ENCODE measurements at regions not wholly inside any gene's neighbourhood (a gene's known extent, or its start where the extent isn't known, plus 50 kb on each side); places are given as distances from the start of the nearest gene placed in this dataset.

DNA sequence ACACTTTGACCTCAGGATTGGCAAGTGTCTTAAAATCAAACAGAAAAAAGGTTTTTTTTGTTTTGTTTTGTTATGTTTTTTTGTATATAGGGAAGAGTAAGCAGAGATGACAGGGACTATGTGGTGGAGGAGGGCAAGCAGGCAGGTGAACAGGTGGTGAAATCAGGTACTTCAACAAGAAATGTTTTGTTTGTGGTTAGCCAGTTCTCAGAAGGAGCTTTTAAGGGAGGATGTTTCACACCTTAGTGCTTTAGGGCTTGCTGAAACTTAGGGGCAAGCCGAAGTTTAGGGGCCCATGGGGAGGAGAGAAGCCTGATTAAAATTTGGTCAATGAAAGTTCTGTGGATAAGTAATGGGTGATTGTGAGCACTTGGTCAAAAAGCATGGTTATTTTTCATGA is 370.7 kb upstream of the SLCO3A1 start:
- no peaks in the 10 kb centered on the region for H3K27me3 ChIP-seq (ENCODE audit: control insufficient read depth, insufficient read depth, low read length)
- TF ChIP-seq CTCF (conservative IDR thresholded peaks at IDR 0.05 in 1 of 2, IDR thresholded peaks at IDR 0.05 in 1 of 2; ENCODE audit: low read depth in 1 of 2, low read length in 2 of 2) (no peak), EZH2 (IDR thresholded peaks at IDR 0.05; ENCODE audit: low read length, missing control alignments) (no peak)
- no peaks in the 10 kb centered on the region for H3K9me3 ChIP-seq (ENCODE audit: control insufficient read depth, insufficient read depth, low read depth, low read length)
- H3K79me2 ChIP-seq (ENCODE audit: control insufficient read depth, insufficient read depth, low read length), result no peaks in the 10 kb centered on the region
- H2AFZ ChIP-seq (ENCODE audit: low read length), result no peak overlapping the region
- no peak for DNase-seq (ENCODE audit: low read depth in 2 of 2)
- H3K27ac ChIP-seq (ENCODE audit: insufficient read depth, low read length), result no peak overlapping the region
- H3K4me1 ChIP-seq (ENCODE audit: control insufficient read depth, extremely low read depth, insufficient read depth, low read length), result no peaks in the 10 kb centered on the region
- no peaks in the 10 kb centered on the region for H3K36me3 ChIP-seq (ENCODE audit: control insufficient read depth, insufficient read depth, low read length)
- no peak overlapping the region for H3K4me2 ChIP-seq (ENCODE audit: extremely low read depth, insufficient read depth, low read length)
- no peaks in the 10 kb centered on the region for H4K20me1 ChIP-seq (ENCODE audit: control insufficient read depth, extremely low read depth, insufficient read depth, low read length)
- no peak overlapping the region for H3K9ac ChIP-seq (ENCODE audit: insufficient read depth, low read length)
- H3K4me3 ChIP-seq (replicated peaks in 1 of 4; ENCODE audit: control extremely low read depth in 1 of 4, insufficient read depth in 1 of 4, low read depth in 3 of 4, low read length in 4 of 4), result no peak overlapping the region

- Histone ChIP-seq H3K9me3 (ENCODE audit: control insufficient read depth, insufficient read depth, low read depth, low read length) (no peaks in the 10 kb centered on the region), H3K27ac (ENCODE audit: insufficient read depth, low read length) (no peak overlapping the region), H3K4me2 (ENCODE audit: extremely low read depth, insufficient read depth, low read length) (no peak overlapping the region), H2AFZ (ENCODE audit: low read length) (no peak overlapping the region), H3K9ac (ENCODE audit: insufficient read depth, low read length) (no peak overlapping the region), H4K20me1 (ENCODE audit: control insufficient read depth, extremely low read depth, insufficient read depth, low read length) (no peaks in the 10 kb centered on the region), H3K4me1 (ENCODE audit: control insufficient read depth, extremely low read depth, insufficient read depth, low read length) (no peaks in the 10 kb centered on the region), H3K4me3 (replicated peaks in 1 of 4; ENCODE audit: control extremely low read depth in 1 of 4, insufficient read depth in 1 of 4, low read depth in 3 of 4, low read length in 4 of 4) (no peak overlapping the region), H3K36me3 (ENCODE audit: control insufficient read depth, insufficient read depth, low read length) (no peaks in the 10 kb centered on the region), H3K79me2 (ENCODE audit: control insufficient read depth, insufficient read depth, low read length) (no peaks in the 10 kb centered on the region), H3K27me3 (ENCODE audit: control insufficient read depth, insufficient read depth, low read length) (no peaks in the 10 kb centered on the region)
- no peak for DNase-seq (ENCODE audit: low read depth in 2 of 2)
- no peak for TF ChIP-seq EZH2 (IDR thresholded peaks at IDR 0.05; ENCODE audit: low read length, missing control alignments)
- TF ChIP-seq CTCF (conservative IDR thresholded peaks at IDR 0.05 in 1 of 2, IDR thresholded peaks at IDR 0.05 in 1 of 2; ENCODE audit: low read depth in 1 of 2, low read length in 2 of 2), result no peak
Observed at GRCh38 chr15:91484141-91484540, 369.4 kb upstream of the SLCO3A1 start.

DNA sequence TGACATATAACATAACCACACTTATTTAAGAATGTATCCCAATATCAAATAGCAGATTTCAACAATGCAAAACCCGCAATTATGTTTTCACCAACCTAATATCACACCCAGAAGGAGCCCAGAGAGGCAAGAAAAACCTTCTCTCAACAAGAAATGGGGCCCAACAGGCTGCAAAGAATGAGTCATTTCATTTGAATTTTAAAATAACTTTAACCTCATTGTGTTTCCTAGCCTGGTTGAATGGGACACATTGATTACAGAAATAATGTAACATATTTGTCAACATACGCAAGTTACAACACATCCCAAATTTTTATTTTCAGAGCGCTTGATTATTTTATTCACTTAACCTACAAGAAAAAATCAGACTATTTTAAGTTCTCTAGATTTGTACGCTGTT is 365.1 kb upstream of the SLCO3A1 start:
- H3K4me3 ChIP-seq (replicated peaks in 1 of 4; ENCODE audit: control extremely low read depth in 1 of 4, insufficient read depth in 1 of 4, low read depth in 3 of 4, low read length in 4 of 4), result no peak overlapping the region
- no peaks in the 10 kb centered on the region for H4K20me1 ChIP-seq (ENCODE audit: control insufficient read depth, extremely low read depth, insufficient read depth, low read length)
- H3K27me3 ChIP-seq (ENCODE audit: control insufficient read depth, insufficient read depth, low read length), result no peaks in the 10 kb centered on the region
- TF ChIP-seq CTCF (conservative IDR thresholded peaks at IDR 0.05 in 1 of 2, IDR thresholded peaks at IDR 0.05 in 1 of 2; ENCODE audit: low read depth in 1 of 2, low read length in 2 of 2) (no peak), EZH2 (IDR thresholded peaks at IDR 0.05; ENCODE audit: low read length, missing control alignments) (no peak)
- no peaks in the 10 kb centered on the region for H3K9me3 ChIP-seq (ENCODE audit: control insufficient read depth, insufficient read depth, low read depth, low read length)
- H3K36me3 ChIP-seq (ENCODE audit: control insufficient read depth, insufficient read depth, low read length), result no peaks in the 10 kb centered on the region
- no peak overlapping the region for H3K9ac ChIP-seq (ENCODE audit: insufficient read depth, low read length)
- no peak overlapping the region for H2AFZ ChIP-seq (ENCODE audit: low read length)
- no peak overlapping the region for H3K27ac ChIP-seq (ENCODE audit: insufficient read depth, low read length)
- DNase-seq (ENCODE audit: low read depth in 2 of 2), result peak in 1 of 2 donors; percentile 16
- H3K79me2 ChIP-seq (ENCODE audit: control insufficient read depth, insufficient read depth, low read length), result no peaks in the 10 kb centered on the region
- H3K4me2 ChIP-seq (ENCODE audit: extremely low read depth, insufficient read depth, low read length), result no peak overlapping the region
- H3K4me1 ChIP-seq (ENCODE audit: control insufficient read depth, extremely low read depth, insufficient read depth, low read length), result no peaks in the 10 kb centered on the region
